Ishikawa (cell line): ENCODE measurements at regions not wholly inside any gene's neighbourhood (a gene's known extent, or its start where the extent isn't known, plus 50 kb on each side); places are given as distances from the start of the nearest gene placed in this dataset.

Experiments used
- CREB1 ChIP-seq: IDR thresholded peaks from 2 replicates; pipeline ENCODE4 v1.6.1; 2012; ENCODE audit warnings: low read depth
- EGR1 ChIP-seq: IDR thresholded peaks from 2 replicates; pipeline ENCODE4 v1.6.1; 2012
- EP300 ChIP-seq: IDR thresholded peaks from 2 replicates; pipeline ENCODE4 v1.6.1; 2012; ENCODE audit warnings: borderline replicate concordance
- FOXM1 ChIP-seq: IDR thresholded peaks from 2 replicates; pipeline ENCODE4 v1.6.1; 2012; ENCODE audit warnings: low read depth, borderline replicate concordance
- MAX ChIP-seq: IDR thresholded peaks from 2 replicates; pipeline ENCODE4 v1.6.1; 2012
- RAD21 ChIP-seq: IDR thresholded peaks from 2 replicates; pipeline ENCODE4 v1.6.1; 2012; ENCODE audit warnings: low read depth
- REST ChIP-seq: IDR thresholded peaks from 2 replicates; pipeline ENCODE4 v1.6.1; 2012; ENCODE audit warnings: low read depth, mild to moderate bottlenecking
- TAF1 ChIP-seq: IDR thresholded peaks from 2 replicates; pipeline ENCODE4 v1.6.1; 2012; ENCODE audit warnings: low read depth, mild to moderate bottlenecking
- TCF12 ChIP-seq: IDR thresholded peaks from 2 replicates; pipeline ENCODE4 v1.6.1; 2012; ENCODE audit warnings: low read depth
- TEAD4 ChIP-seq: IDR thresholded peaks from 2 replicates; pipeline ENCODE4 v1.6.1; 2012
- YY1 ChIP-seq: IDR thresholded peaks from 2 replicates; pipeline ENCODE4 v1.6.1; 2012; ENCODE audit warnings: low read depth
- ZBTB7A ChIP-seq: IDR thresholded peaks from 2 replicates; pipeline ENCODE4 v1.6.1; 2012; ENCODE audit warnings: low read depth
- TF ChIP-seq, protein P1 (sequence below): IDR thresholded peaks from 2 replicates; pipeline ENCODE4 v1.6.1; 2012

GRCh38 chr16:13665876-13666275, 254.1 kb upstream of the ERCC4 start:
- TF ChIP-seq ZBTB7A (no peak), TEAD4 (no peak), YY1 (no peak), MAX (no peak), RAD21 (no peak), EP300 (no peak), TCF12 (no peak), EGR1 (no peak), TAF1 (no peak), CREB1 (no peak), REST (no peak), FOXM1 (no peak)
- TF ChIP-seq, protein P1, sequence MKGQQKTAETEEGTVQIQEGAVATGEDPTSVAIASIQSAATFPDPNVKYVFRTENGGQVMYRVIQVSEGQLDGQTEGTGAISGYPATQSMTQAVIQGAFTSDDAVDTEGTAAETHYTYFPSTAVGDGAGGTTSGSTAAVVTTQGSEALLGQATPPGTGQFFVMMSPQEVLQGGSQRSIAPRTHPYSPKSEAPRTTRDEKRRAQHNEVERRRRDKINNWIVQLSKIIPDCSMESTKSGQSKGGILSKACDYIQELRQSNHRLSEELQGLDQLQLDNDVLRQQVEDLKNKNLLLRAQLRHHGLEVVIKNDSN: no peak
